Loucy (cell line): ENCODE measurements at regions not wholly inside any gene's neighbourhood (a gene's known extent, or its start where the extent isn't known, plus 50 kb on each side); places are given as distances from the start of the nearest gene placed in this dataset.
A peak's percentile ranks its signal among the peaks of the same experiment; 100 is the strongest.

Experiments
- H2AFZ ChIP-seq: fragments of 200-600 bp; sonication (generic); 2 replicates; pipeline ENCODE4 v1.6.0; 2016; ENCODE audit warnings: antibody characterized with exemption, mild to moderate bottlenecking, low read length, moderate library complexity
- H3F3A ChIP-seq: fragments of 200-600 bp; 2 replicates; pipeline ENCODE4 v1.6.0; 2016; ENCODE audit warnings: antibody characterized with exemption, low read depth, mild to moderate bottlenecking
- H3K27me3 ChIP-seq: fragments of 200-600 bp; sonication (generic); 2 replicates; pipeline ENCODE4 v1.6.1; 2014; ENCODE audit warnings: low read length, mild to moderate bottlenecking; ENCODE audit not compliant: insufficient read depth, poor library complexity, severe bottlenecking
- H3K36me3 ChIP-seq: fragments of 200-600 bp; sonication (generic); 2 replicates; pipeline ENCODE4 v1.6.1; 2016; ENCODE audit warnings: low read length; ENCODE audit not compliant: insufficient read depth
- H3K4me1 ChIP-seq: fragments of 200-600 bp; sonication (generic); 2 replicates; pipeline ENCODE4 v1.5.1; 2014; ENCODE audit warnings: low read length, mild to moderate bottlenecking; ENCODE audit not compliant: insufficient read depth, poor library complexity, severe bottlenecking
- H3K4me2 ChIP-seq: fragments of 200-600 bp; sonication (generic); 2 replicates; pipeline ENCODE4 v1.6.0; 2014; ENCODE audit warnings: antibody characterized with exemption, low read length, low read depth, mild to moderate bottlenecking; ENCODE audit not compliant: poor library complexity, severe bottlenecking
- H3K4me3 ChIP-seq: fragments of 200-600 bp; sonication (generic); 2 replicates; pipeline ENCODE4 v1.5.1; 2014; ENCODE audit warnings: low read length, mild to moderate bottlenecking, mixed read lengths; ENCODE audit not compliant: poor library complexity, severe bottlenecking
- H3K79me2 ChIP-seq: fragments of 200-600 bp; sonication (generic); 2 replicates; pipeline ENCODE4 v1.6.1; 2014; ENCODE audit warnings: low read length; ENCODE audit not compliant: insufficient read depth
- H3K9ac ChIP-seq: fragments of 200-600 bp; sonication (generic); 2 replicates; pipeline ENCODE4 v1.6.0; 2014; ENCODE audit warnings: mild to moderate bottlenecking, low read depth, low read length, moderate library complexity; ENCODE audit not compliant: poor library complexity, severe bottlenecking
- H3K9me2 ChIP-seq: fragments of 200-600 bp; sonication (generic); replicated peaks from 2 replicates; pipeline ENCODE4 v1.6.1; 2016; ENCODE audit warnings: low read depth, low read length, mixed read lengths
- H3K9me3 ChIP-seq: fragments of 200-600 bp; sonication (generic); 2 replicates; pipeline ENCODE4 v1.6.1; 2014; ENCODE audit warnings: mild to moderate bottlenecking, antibody characterized with exemption, low read length, low read depth; ENCODE audit not compliant: insufficient read depth
- H4K20me1 ChIP-seq: fragments of 200-600 bp; sonication (generic); 2 replicates; pipeline ENCODE4 v1.6.0; 2014; ENCODE audit warnings: antibody characterized with exemption, low read length, mild to moderate bottlenecking; ENCODE audit not compliant: insufficient read depth, poor library complexity, severe bottlenecking
- EZH2phosphoT487 ChIP-seq: fragments of 200-600 bp; IDR thresholded peaks from 2 replicates; pipeline ENCODE4 v1.6.1; 2018; ENCODE audit warnings: antibody characterized with exemption, mild to moderate bottlenecking, moderate library complexity, borderline replicate concordance
- TF ChIP-seq, protein P1 (sequence below): fragments of 200-600 bp; sonication (generic); conservative IDR thresholded peaks from 2 replicates; pipeline ENCODE4 v1.5.1; 2014; ENCODE audit warnings: mild to moderate bottlenecking, antibody characterized with exemption, low read length

DNA sequence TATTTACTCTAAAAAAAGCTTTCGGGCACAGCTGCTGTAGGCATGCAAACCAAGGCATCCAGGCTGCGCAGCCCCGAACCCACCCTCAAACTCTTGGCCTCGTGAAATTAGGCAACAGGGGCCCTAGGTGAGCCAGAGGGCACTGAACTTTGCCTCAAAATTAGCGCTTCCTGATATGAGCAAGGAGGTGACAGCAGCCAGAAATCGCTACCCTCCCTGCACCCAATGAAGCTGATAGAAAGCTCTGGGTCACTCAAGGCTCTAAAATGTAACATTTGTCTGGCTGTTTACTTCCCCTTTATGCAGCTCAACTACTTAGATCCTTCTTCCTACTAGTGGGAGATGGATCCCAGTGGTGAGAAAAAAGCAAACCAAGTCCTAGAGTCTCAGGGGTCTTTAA is 61.8 kb downstream of the PITPNM2 start:
- Histone ChIP-seq H3K79me2 (no peaks in the 10 kb centered on the region), H3K36me3 (no peaks in the 10 kb centered on the region), H3K9ac (no peak overlapping the region), H3K4me2 (no peak overlapping the region), H2AFZ (no peak overlapping the region), H3K27me3 (no peaks in the 10 kb centered on the region), H3K4me3 (no peak overlapping the region), H3K9me2 (no peaks in the 10 kb centered on the region), H3K9me3 (no peaks in the 10 kb centered on the region), H4K20me1 (no peaks in the 10 kb centered on the region), H3F3A (no peaks in the 10 kb centered on the region), H3K4me1 (peaks cover 8% of the 10 kb centered on the region)
- TF ChIP-seq EZH2phosphoT487, result no peak
- TF ChIP-seq, protein P1, sequence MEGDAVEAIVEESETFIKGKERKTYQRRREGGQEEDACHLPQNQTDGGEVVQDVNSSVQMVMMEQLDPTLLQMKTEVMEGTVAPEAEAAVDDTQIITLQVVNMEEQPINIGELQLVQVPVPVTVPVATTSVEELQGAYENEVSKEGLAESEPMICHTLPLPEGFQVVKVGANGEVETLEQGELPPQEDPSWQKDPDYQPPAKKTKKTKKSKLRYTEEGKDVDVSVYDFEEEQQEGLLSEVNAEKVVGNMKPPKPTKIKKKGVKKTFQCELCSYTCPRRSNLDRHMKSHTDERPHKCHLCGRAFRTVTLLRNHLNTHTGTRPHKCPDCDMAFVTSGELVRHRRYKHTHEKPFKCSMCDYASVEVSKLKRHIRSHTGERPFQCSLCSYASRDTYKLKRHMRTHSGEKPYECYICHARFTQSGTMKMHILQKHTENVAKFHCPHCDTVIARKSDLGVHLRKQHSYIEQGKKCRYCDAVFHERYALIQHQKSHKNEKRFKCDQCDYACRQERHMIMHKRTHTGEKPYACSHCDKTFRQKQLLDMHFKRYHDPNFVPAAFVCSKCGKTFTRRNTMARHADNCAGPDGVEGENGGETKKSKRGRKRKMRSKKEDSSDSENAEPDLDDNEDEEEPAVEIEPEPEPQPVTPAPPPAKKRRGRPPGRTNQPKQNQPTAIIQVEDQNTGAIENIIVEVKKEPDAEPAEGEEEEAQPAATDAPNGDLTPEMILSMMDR, result no peak

- Histone ChIP-seq H3K79me2 (no peaks in the 10 kb centered on the region), H3K4me1 (peaks cover 10% of the 10 kb centered on the region), H3F3A (no peaks in the 10 kb centered on the region), H4K20me1 (no peaks in the 10 kb centered on the region), H3K36me3 (no peaks in the 10 kb centered on the region), H3K27me3 (no peaks in the 10 kb centered on the region), H3K4me2 (no peak overlapping the region), H3K4me3 (no peak overlapping the region), H2AFZ (no peak overlapping the region), H3K9me3 (no peaks in the 10 kb centered on the region), H3K9ac (peak overlapping the region; percentile 5), H3K9me2 (no peaks in the 10 kb centered on the region)
- TF ChIP-seq, protein P1, result no peak
- TF ChIP-seq EZH2phosphoT487, result no peak
These were observed 65.0 kb downstream of the PITPNM2 start for GRCh38 chr12:123085730-123086487.

DNA sequence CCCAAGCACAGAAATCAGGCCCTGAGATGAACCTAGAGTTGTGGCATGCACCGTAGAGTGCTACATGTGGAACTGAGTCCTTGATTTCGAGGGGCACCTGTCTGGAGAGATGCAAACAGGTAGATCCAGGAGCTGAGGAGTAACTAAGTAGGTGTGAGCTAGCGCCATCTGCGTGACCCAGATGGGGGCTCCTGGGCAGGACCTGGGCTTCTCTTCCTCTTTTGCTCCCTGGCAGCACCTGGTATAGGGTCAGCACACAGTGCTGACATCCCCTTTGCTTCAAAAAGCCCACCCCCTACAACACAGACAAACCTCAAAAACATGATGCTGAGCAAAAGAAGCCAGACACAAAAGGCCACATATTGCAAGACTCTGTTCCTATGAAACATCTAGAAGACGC is 65.8 kb downstream of the PITPNM2 start:
- H2AFZ ChIP-seq, result no peak overlapping the region
- no peaks in the 10 kb centered on the region for H3F3A ChIP-seq
- no peaks in the 10 kb centered on the region for H4K20me1 ChIP-seq
- no peak overlapping the region for H3K4me3 ChIP-seq
- TF ChIP-seq, protein P1, result no peak
- no peak for TF ChIP-seq EZH2phosphoT487
- no peaks in the 10 kb centered on the region for H3K27me3 ChIP-seq
- H3K9me2 ChIP-seq, result no peaks in the 10 kb centered on the region
- H3K9ac ChIP-seq, result peak overlapping the region; percentile 5
- H3K36me3 ChIP-seq, result no peaks in the 10 kb centered on the region
- H3K79me2 ChIP-seq, result no peaks in the 10 kb centered on the region
- no peaks in the 10 kb centered on the region for H3K9me3 ChIP-seq
- H3K4me2 ChIP-seq, result no peak overlapping the region
- peaks cover 10% of the 10 kb centered on the region for H3K4me1 ChIP-seq
